ENCODE measurements at regions not wholly inside any gene's neighbourhood (a gene's known extent, or its start where the extent isn't known, plus 50 kb on each side); places are given as distances from the start of the nearest gene placed in this dataset.

DNA sequence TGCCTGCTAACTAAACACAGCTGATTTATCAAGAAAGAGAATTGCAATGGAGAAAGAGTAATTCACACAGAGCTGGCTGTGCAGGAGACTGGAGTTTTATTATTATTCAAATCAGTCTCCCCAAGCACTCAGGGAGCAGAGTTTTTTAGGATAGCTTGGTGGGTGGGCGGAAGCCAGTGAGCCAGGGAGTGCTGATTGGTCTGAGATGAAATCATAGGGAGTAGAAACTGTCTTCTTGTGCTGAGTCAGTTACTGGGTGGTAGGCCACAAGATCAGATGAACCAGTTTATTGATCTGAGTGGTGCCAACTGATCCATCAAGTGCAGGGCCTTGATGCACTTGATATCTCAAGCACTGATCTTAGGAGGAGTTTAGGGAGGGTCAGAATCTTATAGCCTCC is 891.9 kb upstream of the CADM2 start:
- no peak for ATAC-seq
- BruUV-seq (replicated peaks): no TSS peak
- H3K4me3 ChIP-seq: no peak overlapping the region
- H3K9me1 ChIP-seq (ENCODE audit: control insufficient read depth, insufficient read depth, low read length): no peaks in the 10 kb centered on the region
- no peak overlapping the region for H3K27ac ChIP-seq (ENCODE audit: extremely low read depth, low read depth, low read length)
- no peaks in the 10 kb centered on the region for H3K27me3 ChIP-seq (ENCODE audit: control insufficient read depth in 2 of 2, insufficient read depth in 2 of 2, low read length in 2 of 2)
- no peaks in the 10 kb centered on the region for H3K4me1 ChIP-seq (replicated peaks in 1 of 2; ENCODE audit: control insufficient read depth in 2 of 2, insufficient read depth in 2 of 2, low read length in 2 of 2)
- in situ Hi-C loops (cut with MboI): no loop called here
- no peak for DNase-seq (ENCODE audit: extremely low read depth in 1 of 4, low spot score in 3 of 4)
- no peak overlapping the region for H3K4me2 ChIP-seq (ENCODE audit: insufficient read depth, low read length)
- no peak overlapping the region for H3K9ac ChIP-seq (ENCODE audit: insufficient read depth in 1 of 2, low read depth in 2 of 2, low read length in 2 of 2)
- no peaks in the 10 kb centered on the region for H3K79me2 ChIP-seq (ENCODE audit: control insufficient read depth, insufficient read depth, low read length)
- CTCF ChIA-PET (ENCODE audit: low intra/inter-chr PET ratio): no interaction called here
- H4K20me1 ChIP-seq (replicated peaks; ENCODE audit: control insufficient read depth, insufficient read depth, low read length): no peaks in the 10 kb centered on the region
- POLR2A ChIA-PET: no interaction called here
- WGBS (ENCODE audit: insufficient coverage, low coverage, missing lambda C conversion rate): no CpG with 5 or more reads among the region's 1 CpG
- H3K36me3 ChIP-seq (ENCODE audit: control insufficient read depth, insufficient read depth, low read length): no peaks in the 10 kb centered on the region
- no peaks in the 10 kb centered on the region for H3K9me3 ChIP-seq (replicated peaks; ENCODE audit: control insufficient read depth, insufficient read depth, low read depth, low read length)
- intact Hi-C loops (cut with micrococcal nuclease): no loop called here
- no peak for FAIRE-seq
- no peak overlapping the region for H2AFZ ChIP-seq (ENCODE audit: low read depth, low read length)
- TF ChIP-seq ZNF24 (IDR thresholded peaks at IDR 0.05): no peak
- no peak for TF ChIP-seq PRPF4 (IDR thresholded peaks at IDR 0.05; ENCODE audit: insufficient read depth, low read depth, low read length, poor library complexity, severe bottlenecking)
- TF ChIP-seq, protein P1, sequence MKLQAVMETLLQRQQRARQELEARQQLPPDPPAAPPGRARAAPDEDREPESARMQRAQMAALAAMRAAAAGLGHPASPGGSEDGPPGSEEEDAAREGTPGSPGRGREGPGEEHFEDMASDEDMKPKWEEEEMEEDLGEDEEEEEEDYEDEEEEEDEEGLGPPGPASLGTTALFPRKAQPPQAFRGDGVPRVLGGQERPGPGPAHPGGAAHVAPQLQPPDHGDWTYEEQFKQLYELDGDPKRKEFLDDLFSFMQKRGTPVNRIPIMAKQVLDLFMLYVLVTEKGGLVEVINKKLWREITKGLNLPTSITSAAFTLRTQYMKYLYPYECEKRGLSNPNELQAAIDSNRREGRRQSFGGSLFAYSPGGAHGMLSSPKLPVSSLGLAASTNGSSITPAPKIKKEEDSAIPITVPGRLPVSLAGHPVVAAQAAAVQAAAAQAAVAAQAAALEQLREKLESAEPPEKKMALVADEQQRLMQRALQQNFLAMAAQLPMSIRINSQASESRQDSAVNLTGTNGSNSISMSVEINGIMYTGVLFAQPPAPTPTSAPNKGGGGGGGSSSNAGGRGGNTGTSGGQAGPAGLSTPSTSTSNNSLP (IDR thresholded peaks at IDR 0.05; ENCODE audit: borderline replicate concordance, low read depth, low read length): no peak
- no peak for TF ChIP-seq NFYB (IDR thresholded peaks at IDR 0.05; ENCODE audit: extremely low read depth, insufficient read length)
- TF ChIP-seq OTX1 (CRISPR knock-in tag; IDR thresholded peaks at IDR 0.05): no peak
- no peak for TF ChIP-seq HNRNPUL1 (IDR thresholded peaks at IDR 0.05; ENCODE audit: low read length)
- TF ChIP-seq FOXJ3 (CRISPR knock-in tag; IDR thresholded peaks at IDR 0.05): no peak
- TF ChIP-seq, protein P2, sequence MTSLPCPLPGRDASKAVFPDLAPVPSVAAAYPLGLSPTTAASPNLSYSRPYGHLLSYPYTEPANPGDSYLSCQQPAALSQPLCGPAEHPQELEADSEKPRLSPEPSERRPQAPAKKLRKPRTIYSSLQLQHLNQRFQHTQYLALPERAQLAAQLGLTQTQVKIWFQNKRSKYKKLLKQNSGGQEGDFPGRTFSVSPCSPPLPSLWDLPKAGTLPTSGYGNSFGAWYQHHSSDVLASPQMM (CRISPR knock-in tag; IDR thresholded peaks at IDR 0.05): no peak
- TF ChIP-seq, protein P3, sequence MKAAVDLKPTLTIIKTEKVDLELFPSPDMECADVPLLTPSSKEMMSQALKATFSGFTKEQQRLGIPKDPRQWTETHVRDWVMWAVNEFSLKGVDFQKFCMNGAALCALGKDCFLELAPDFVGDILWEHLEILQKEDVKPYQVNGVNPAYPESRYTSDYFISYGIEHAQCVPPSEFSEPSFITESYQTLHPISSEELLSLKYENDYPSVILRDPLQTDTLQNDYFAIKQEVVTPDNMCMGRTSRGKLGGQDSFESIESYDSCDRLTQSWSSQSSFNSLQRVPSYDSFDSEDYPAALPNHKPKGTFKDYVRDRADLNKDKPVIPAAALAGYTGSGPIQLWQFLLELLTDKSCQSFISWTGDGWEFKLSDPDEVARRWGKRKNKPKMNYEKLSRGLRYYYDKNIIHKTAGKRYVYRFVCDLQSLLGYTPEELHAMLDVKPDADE (conservative IDR thresholded peaks at IDR 0.05; ENCODE audit: control insufficient read depth, low read depth, low read length): no peak
- TF ChIP-seq GTF2A2 (tag; IDR thresholded peaks at IDR 0.05): no peak
- TF ChIP-seq U2AF2 (optimal IDR thresholded peaks at IDR 0.05; ENCODE audit: low read depth, low read length): no peak
- TF ChIP-seq ARID1B (IDR thresholded peaks at IDR 0.05): no peak
- no peak for TF ChIP-seq SMAD1 (IDR thresholded peaks at IDR 0.05; ENCODE audit: low read depth, low read length, partially characterized antibody)
- TF ChIP-seq, protein P4, sequence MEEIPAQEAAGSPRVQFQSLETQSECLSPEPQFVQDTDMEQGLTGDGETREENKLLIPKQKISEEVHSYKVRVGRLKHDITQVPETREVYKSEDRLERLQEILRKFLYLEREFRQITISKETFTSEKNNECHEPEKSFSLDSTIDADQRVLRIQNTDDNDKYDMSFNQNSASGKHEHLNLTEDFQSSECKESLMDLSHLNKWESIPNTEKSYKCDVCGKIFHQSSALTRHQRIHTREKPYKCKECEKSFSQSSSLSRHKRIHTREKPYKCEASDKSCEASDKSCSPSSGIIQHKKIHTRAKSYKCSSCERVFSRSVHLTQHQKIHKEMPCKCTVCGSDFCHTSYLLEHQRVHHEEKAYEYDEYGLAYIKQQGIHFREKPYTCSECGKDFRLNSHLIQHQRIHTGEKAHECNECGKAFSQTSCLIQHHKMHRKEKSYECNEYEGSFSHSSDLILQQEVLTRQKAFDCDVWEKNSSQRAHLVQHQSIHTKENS (CRISPR knock-in tag; IDR thresholded peaks at IDR 0.05): no peak
- TF ChIP-seq, protein P5, sequence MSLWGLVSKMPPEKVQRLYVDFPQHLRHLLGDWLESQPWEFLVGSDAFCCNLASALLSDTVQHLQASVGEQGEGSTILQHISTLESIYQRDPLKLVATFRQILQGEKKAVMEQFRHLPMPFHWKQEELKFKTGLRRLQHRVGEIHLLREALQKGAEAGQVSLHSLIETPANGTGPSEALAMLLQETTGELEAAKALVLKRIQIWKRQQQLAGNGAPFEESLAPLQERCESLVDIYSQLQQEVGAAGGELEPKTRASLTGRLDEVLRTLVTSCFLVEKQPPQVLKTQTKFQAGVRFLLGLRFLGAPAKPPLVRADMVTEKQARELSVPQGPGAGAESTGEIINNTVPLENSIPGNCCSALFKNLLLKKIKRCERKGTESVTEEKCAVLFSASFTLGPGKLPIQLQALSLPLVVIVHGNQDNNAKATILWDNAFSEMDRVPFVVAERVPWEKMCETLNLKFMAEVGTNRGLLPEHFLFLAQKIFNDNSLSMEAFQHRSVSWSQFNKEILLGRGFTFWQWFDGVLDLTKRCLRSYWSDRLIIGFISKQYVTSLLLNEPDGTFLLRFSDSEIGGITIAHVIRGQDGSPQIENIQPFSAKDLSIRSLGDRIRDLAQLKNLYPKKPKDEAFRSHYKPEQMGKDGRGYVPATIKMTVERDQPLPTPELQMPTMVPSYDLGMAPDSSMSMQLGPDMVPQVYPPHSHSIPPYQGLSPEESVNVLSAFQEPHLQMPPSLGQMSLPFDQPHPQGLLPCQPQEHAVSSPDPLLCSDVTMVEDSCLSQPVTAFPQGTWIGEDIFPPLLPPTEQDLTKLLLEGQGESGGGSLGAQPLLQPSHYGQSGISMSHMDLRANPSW (CRISPR knock-in tag; IDR thresholded peaks at IDR 0.05): no peak

Measured in K562 (cell line).